Central memory CD8-positive, alpha-beta T cell (primary cell): ENCODE measurements at regions not wholly inside any gene's neighbourhood (a gene's known extent, or its start where the extent isn't known, plus 50 kb on each side); places are given as distances from the start of the nearest gene placed in this dataset.

Experiments used
- ATAC-seq: fragments of 150-1000 bp; cut with Tn5 transposase; replicated peaks from 2 replicates; pipeline ENCODE4 v1.10.0; 2022; ENCODE audit warnings: mild to moderate bottlenecking, moderate FRiP score, moderate number of reproducible peaks; ENCODE audit not compliant: poor library complexity, severe bottlenecking; ENCODE audit errors: extremely low read depth
- DNase-seq, 2 donors: peaks; one replicate each; pipeline ENCODE4 v3.0.0; 2021; ENCODE audit warnings: low spot score in 2 of 2
- H3K27ac Mint-ChIP-seq: one replicate; pipeline ENCODE4 v1.8.0; 2022; ENCODE audit warnings: low read depth, mild to moderate bottlenecking, moderate library complexity, mixed read lengths
- H3K27me3 Mint-ChIP-seq: one replicate; pipeline ENCODE4 v1.8.0; 2022; ENCODE audit warnings: mixed read lengths
- H3K36me3 Mint-ChIP-seq: one replicate; pipeline ENCODE4 v1.8.0; 2022; ENCODE audit warnings: mild to moderate bottlenecking, moderate library complexity, mixed read lengths; ENCODE audit not compliant: insufficient read depth
- H3K4me1 Mint-ChIP-seq: one replicate; pipeline ENCODE4 v1.8.0; 2022; ENCODE audit warnings: mixed read lengths
- H3K4me3 Mint-ChIP-seq: one replicate; pipeline ENCODE4 v1.8.0; 2022; ENCODE audit warnings: mild to moderate bottlenecking, moderate library complexity, mixed read lengths
- H3K9me3 Mint-ChIP-seq: one replicate; pipeline ENCODE4 v1.8.0; 2022; ENCODE audit warnings: mixed read lengths

GRCh38 chr13:30110301-30111070 is 196.9 kb downstream of the KATNAL1 start:
- DNase-seq (no peak), ATAC-seq (no peak)
- H3K4me3 Mint-ChIP-seq: no peak overlapping the region
- peaks cover 21% of the 10 kb centered on the region for H3K4me1 Mint-ChIP-seq
- no peak overlapping the region for H3K27ac Mint-ChIP-seq
- H3K27me3 Mint-ChIP-seq: no peaks in the 10 kb centered on the region
- H3K36me3 Mint-ChIP-seq: peaks cover 2% of the 10 kb centered on the region
- H3K9me3 Mint-ChIP-seq: no peaks in the 10 kb centered on the region

DNA sequence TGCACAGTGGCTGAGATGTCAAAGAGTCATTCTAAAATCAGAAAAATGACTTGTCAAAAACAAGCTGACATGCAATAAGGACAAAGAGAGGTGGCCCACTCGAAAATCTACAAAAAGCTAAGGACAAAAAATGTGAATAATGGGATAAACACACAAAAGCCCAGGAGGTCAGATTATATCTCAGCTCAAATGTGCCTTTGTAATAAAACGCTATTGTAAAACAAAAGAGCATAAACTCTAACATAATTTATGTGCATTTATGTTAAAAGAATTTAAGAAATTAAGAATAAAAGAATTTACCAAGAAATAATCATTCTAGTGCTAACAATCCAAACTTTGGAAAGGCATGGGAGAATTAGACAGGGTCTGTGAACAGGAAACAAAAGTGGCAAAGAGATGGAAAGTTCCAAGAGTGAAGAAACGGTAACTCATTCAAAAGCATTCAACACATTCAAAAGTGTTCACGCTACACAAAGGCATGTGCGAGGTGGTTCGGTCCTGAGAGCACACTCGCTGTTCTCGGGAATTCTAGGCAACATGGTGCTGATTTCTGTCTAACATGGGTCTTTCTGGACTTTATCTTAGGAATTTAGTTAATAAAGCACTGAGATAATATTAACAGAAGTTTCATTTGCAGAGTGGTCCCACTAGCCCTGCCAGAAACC is 197.7 kb downstream of the KATNAL1 start:
- H3K36me3 Mint-ChIP-seq: peaks cover 2% of the 10 kb centered on the region
- no peaks in the 10 kb centered on the region for H3K27me3 Mint-ChIP-seq
- no peak overlapping the region for H3K27ac Mint-ChIP-seq
- ATAC-seq (no peak), DNase-seq (no peak)
- H3K4me1 Mint-ChIP-seq: peaks cover 16% of the 10 kb centered on the region
- no peaks in the 10 kb centered on the region for H3K9me3 Mint-ChIP-seq
- H3K4me3 Mint-ChIP-seq: no peak overlapping the region

DNA sequence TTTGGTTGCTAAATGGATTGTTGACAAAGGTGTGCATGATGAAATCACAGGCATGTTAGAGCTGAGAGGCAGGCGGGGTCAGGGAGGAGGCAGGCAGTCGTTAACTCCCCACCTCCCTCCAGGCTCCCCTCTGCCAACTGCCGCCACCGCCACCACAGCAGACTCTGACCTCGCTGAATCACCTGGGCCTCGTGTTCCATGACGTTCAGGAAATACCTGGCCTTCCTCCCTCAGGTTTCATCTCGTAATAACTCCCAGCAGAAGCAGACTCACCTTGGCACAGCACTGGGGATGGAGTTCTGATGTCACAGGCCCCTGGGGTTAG is 198.5 kb downstream of the KATNAL1 start:
- ATAC-seq: no peak
- Mint-ChIP-seq H3K4me3 (no peak overlapping the region), H3K27me3 (no peaks in the 10 kb centered on the region), H3K36me3 (peaks cover 2% of the 10 kb centered on the region), H3K9me3 (no peaks in the 10 kb centered on the region), H3K27ac (no peak overlapping the region), H3K4me1 (peaks cover 16% of the 10 kb centered on the region)
- no peak for DNase-seq

- Mint-ChIP-seq H3K4me1 (peaks cover 16% of the 10 kb centered on the region), H3K9me3 (no peaks in the 10 kb centered on the region), H3K4me3 (no peak overlapping the region), H3K27ac (no peak overlapping the region), H3K27me3 (no peaks in the 10 kb centered on the region), H3K36me3 (peaks cover 2% of the 10 kb centered on the region)
- DNase-seq (no peak), ATAC-seq (no peak)
Measured at GRCh38 chr13:30108216-30108912, 199.0 kb downstream of the KATNAL1 start.

- H3K4me1 Mint-ChIP-seq: peaks cover 9% of the 10 kb centered on the region
- no peak overlapping the region for H3K27ac Mint-ChIP-seq
- H3K9me3 Mint-ChIP-seq: no peaks in the 10 kb centered on the region
- H3K36me3 Mint-ChIP-seq: peaks cover 2% of the 10 kb centered on the region
- ATAC-seq (no peak), DNase-seq (no peak)
- H3K27me3 Mint-ChIP-seq: peaks cover 2% of the 10 kb centered on the region
- H3K4me3 Mint-ChIP-seq: no peak overlapping the region
Measured at GRCh38 chr13:30107521-30108136, 199.7 kb downstream of the KATNAL1 start.

GRCh38 chr13:30107121-30107520 is 200.2 kb downstream of the KATNAL1 start:
- H3K36me3 Mint-ChIP-seq: peaks cover 2% of the 10 kb centered on the region
- H3K4me1 Mint-ChIP-seq: peaks cover 6% of the 10 kb centered on the region
- no peak overlapping the region for H3K27ac Mint-ChIP-seq
- H3K27me3 Mint-ChIP-seq: peaks cover 7% of the 10 kb centered on the region
- DNase-seq: no peak
- H3K9me3 Mint-ChIP-seq: no peaks in the 10 kb centered on the region
- H3K4me3 Mint-ChIP-seq: no peak overlapping the region
- ATAC-seq: no peak

- Mint-ChIP-seq H3K27ac (no peak overlapping the region), H3K27me3 (peaks cover 10% of the 10 kb centered on the region), H3K36me3 (peaks cover 2% of the 10 kb centered on the region), H3K4me1 (no peaks in the 10 kb centered on the region), H3K9me3 (no peaks in the 10 kb centered on the region), H3K4me3 (no peak overlapping the region)
- ATAC-seq (no peak), DNase-seq (no peak)
Measured at GRCh38 chr13:30105381-30105780, 202.0 kb downstream of the KATNAL1 start.

DNA sequence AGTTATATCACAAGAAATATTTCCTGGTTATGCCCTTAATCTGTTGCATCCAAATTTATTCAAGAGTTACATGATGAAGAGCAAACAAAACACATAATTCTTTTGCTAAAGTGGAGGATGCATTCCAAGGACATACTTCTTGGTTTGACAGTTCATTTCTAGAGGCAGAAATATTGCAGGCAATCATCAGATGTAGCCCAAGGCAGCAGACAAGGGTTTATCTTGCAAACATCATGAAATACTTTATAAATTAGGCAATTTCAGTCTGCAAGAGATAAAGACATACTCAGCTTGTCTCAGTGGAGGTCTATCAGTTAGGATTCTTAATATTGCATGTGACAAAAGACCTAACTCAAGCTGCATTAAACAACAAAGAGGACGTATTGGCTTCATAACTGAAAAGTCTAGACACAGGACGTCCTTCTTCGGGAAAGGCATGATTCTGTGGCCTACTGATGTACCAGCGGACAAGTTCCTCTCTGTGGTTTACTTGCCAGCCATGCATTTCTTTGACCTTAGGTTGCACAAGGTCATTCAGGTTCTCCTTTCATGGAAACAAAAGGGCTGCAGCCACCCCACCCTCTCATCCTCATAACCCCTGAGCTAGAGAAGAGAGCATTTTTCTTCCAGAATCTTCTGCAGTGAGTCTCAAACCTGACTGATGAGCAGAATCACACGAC is 204.1 kb downstream of the KATNAL1 start:
- Mint-ChIP-seq H3K27ac (no peak overlapping the region), H3K27me3 (peaks cover 10% of the 10 kb centered on the region), H3K9me3 (no peaks in the 10 kb centered on the region), H3K36me3 (no peaks in the 10 kb centered on the region), H3K4me1 (no peaks in the 10 kb centered on the region), H3K4me3 (no peak overlapping the region)
- DNase-seq (no peak), ATAC-seq (no peak)

DNA sequence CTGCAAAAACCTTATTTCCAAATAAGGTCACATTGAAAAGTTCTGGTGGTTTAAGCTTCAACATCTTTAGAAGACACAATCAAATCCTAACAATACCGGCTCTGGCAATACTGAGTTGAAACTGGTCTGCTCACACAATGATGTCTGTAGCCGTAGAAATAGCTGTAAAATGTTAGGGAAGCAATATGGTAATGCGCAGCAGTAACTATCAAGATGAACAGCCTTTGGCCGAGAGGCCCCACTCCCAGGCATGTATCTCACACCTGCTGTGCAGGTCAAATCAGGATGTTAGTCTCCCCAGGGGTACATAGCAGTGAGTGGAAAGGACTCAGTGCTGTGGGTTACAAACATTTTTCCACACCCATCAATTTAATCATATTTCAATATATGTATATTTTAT is 207.1 kb downstream of the KATNAL1 start:
- DNase-seq (no peak), ATAC-seq (no peak)
- Mint-ChIP-seq H3K36me3 (no peaks in the 10 kb centered on the region), H3K4me3 (no peak overlapping the region), H3K9me3 (no peaks in the 10 kb centered on the region), H3K27me3 (peaks cover 10% of the 10 kb centered on the region), H3K27ac (no peak overlapping the region), H3K4me1 (no peaks in the 10 kb centered on the region)

DNA sequence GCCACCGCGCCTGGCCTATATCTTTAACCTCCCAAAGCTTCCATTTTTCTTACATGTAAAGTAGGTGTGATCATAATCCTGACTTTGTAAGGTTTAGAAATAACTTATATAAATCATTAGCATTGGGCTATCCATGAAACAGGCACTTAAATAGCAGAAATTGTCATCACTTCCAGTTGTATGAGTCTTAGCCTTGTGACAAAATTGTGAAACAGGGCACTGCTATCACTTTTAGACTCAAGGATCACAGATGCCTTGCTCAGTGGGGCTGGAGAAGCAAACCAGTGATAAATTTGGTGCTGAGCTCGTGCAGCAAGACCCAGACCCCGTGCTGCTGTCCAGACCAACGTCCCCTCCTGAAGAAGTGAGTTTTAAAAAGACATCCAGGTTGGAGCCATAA is 209.7 kb downstream of the KATNAL1 start:
- no peak for DNase-seq
- H3K4me3 Mint-ChIP-seq: no peak overlapping the region

GRCh38 chr13:30097089-30097488 is 210.3 kb downstream of the KATNAL1 start:
- Mint-ChIP-seq H3K36me3 (no peaks in the 10 kb centered on the region), H3K4me3 (no peak overlapping the region), H3K27me3 (peaks cover 3% of the 10 kb centered on the region), H3K9me3 (no peaks in the 10 kb centered on the region), H3K4me1 (no peaks in the 10 kb centered on the region), H3K27ac (no peak overlapping the region)
- no peak for DNase-seq
- no peak for ATAC-seq

More for the DNA sequence above, 209.7 kb downstream of the KATNAL1 start:
- H3K36me3 Mint-ChIP-seq: no peaks in the 10 kb centered on the region
- H3K27me3 Mint-ChIP-seq: peaks cover 9% of the 10 kb centered on the region
- no peak for ATAC-seq
- no peaks in the 10 kb centered on the region for H3K9me3 Mint-ChIP-seq
- no peaks in the 10 kb centered on the region for H3K4me1 Mint-ChIP-seq
- no peak overlapping the region for H3K27ac Mint-ChIP-seq

GRCh38 chr13:30094015-30094414 is 213.3 kb downstream of the KATNAL1 start:
- H3K27me3 Mint-ChIP-seq: no peaks in the 10 kb centered on the region
- H3K9me3 Mint-ChIP-seq: no peaks in the 10 kb centered on the region
- H3K27ac Mint-ChIP-seq: no peak overlapping the region
- H3K36me3 Mint-ChIP-seq: no peaks in the 10 kb centered on the region
- DNase-seq (no peak), ATAC-seq (no peak)
- no peaks in the 10 kb centered on the region for H3K4me1 Mint-ChIP-seq
- no peak overlapping the region for H3K4me3 Mint-ChIP-seq
